SK-N-SH treated with all-trans-retinoic acid at 6 μM for 48 hours (cell line): ENCODE measurements at regions not wholly inside any gene's neighbourhood (a gene's known extent, or its start where the extent isn't known, plus 50 kb on each side); places are given as distances from the start of the nearest gene placed in this dataset.

ENCODE experiments used
- ATAC-seq: fragments of 200-7000 bp; cut with Tn5 transposase; 3 replicates; pipeline ENCODE4 v1.9.1; 2020; ENCODE audit warnings: mild to moderate bottlenecking, moderate library complexity
- ARNTL ChIP-seq: fragments of 450-650 bp; formaldehyde crosslinking; IDR thresholded peaks from 2 replicates; pipeline ENCODE4 v1.5.0; 2020; ENCODE audit warnings: low read depth, mild to moderate bottlenecking, moderate library complexity, borderline replicate concordance
- BACH2 ChIP-seq: fragments of 250-450 bp; sonication (Bioruptor Pico); IDR thresholded peaks from 2 replicates; pipeline ENCODE4 v1.9.0; 2021; ENCODE audit warnings: mild to moderate bottlenecking, borderline replicate concordance
- CSDC2 ChIP-seq: fragments of 250-450 bp; sonication (Bioruptor Pico); IDR thresholded peaks from 2 replicates; pipeline ENCODE4 v1.5.0; 2020; ENCODE audit warnings: mild to moderate bottlenecking, moderate library complexity
- ESRRG ChIP-seq: fragments of 250-450 bp; sonication (Bioruptor Pico); IDR thresholded peaks from 2 replicates; pipeline ENCODE4 v1.6.1; 2021; ENCODE audit warnings: mild to moderate bottlenecking
- GLIS3 ChIP-seq: fragments of 250-450 bp; sonication (Bioruptor Pico); IDR thresholded peaks from 2 replicates; pipeline ENCODE4 v1.5.0; 2020; ENCODE audit warnings: mild to moderate bottlenecking, moderate library complexity
- ISL1 ChIP-seq: fragments of 250-450 bp; sonication (Bioruptor Pico); IDR thresholded peaks from 2 replicates; pipeline ENCODE4 v2.1.2; 2022; ENCODE audit warnings: mild to moderate bottlenecking, moderate library complexity
- OSR1 ChIP-seq: fragments of 250-450 bp; sonication (Bioruptor Pico); IDR thresholded peaks from 2 replicates; pipeline ENCODE4 v1.8.0; 2022; ENCODE audit warnings: moderate library complexity, mild to moderate bottlenecking, inconsistent platforms
- PPARA ChIP-seq: fragments of 250-450 bp; sonication (Bioruptor Pico); IDR thresholded peaks from 2 replicates; pipeline ENCODE4 v1.5.0; 2020; ENCODE audit warnings: mild to moderate bottlenecking, borderline replicate concordance
- RARB ChIP-seq: fragments of 250-450 bp; sonication (Bioruptor Pico); IDR thresholded peaks from 2 replicates; pipeline ENCODE4 v1.8.0; 2021; ENCODE audit warnings: mild to moderate bottlenecking, moderate library complexity
- SNAI2 ChIP-seq: fragments of 250-450 bp; sonication (Bioruptor Pico); IDR thresholded peaks from 2 replicates; pipeline ENCODE4 v1.5.0; 2020; ENCODE audit warnings: mild to moderate bottlenecking, moderate library complexity
- TCF4 ChIP-seq: fragments of 250-450 bp; sonication (Bioruptor Pico); IDR thresholded peaks from 2 replicates; pipeline ENCODE4 v1.8.0; 2021; ENCODE audit warnings: mild to moderate bottlenecking, moderate library complexity, borderline replicate concordance
- TOX ChIP-seq: fragments of 250-450 bp; sonication (Bioruptor Pico); IDR thresholded peaks from 2 replicates; pipeline ENCODE4 v1.8.0; 2021; ENCODE audit warnings: mild to moderate bottlenecking, moderate library complexity, borderline replicate concordance
- ZC3H10 ChIP-seq: fragments of 250-450 bp; sonication (Bioruptor Pico); IDR thresholded peaks from 2 replicates; pipeline ENCODE4 v1.5.1; 2021; ENCODE audit warnings: mild to moderate bottlenecking, moderate library complexity
- ZFP30 ChIP-seq: fragments of 450-650 bp; formaldehyde crosslinking; IDR thresholded peaks from 2 replicates; pipeline ENCODE4 v1.5.0; 2022; ENCODE audit warnings: mild to moderate bottlenecking, moderate library complexity
- ZNF565 ChIP-seq: fragments of 450-650 bp; formaldehyde crosslinking; conservative IDR thresholded peaks from 2 replicates; pipeline ENCODE4 v1.5.0; 2020; ENCODE audit warnings: low read depth, mild to moderate bottlenecking, moderate library complexity
- ZNF70 ChIP-seq: fragments of 450-650 bp; formaldehyde crosslinking; IDR thresholded peaks from 2 replicates; pipeline ENCODE4 v1.5.0; 2020; ENCODE audit warnings: mild to moderate bottlenecking, moderate library complexity
- ZNF8 ChIP-seq: fragments of 450-650 bp; formaldehyde crosslinking; IDR thresholded peaks from 2 replicates; pipeline ENCODE4 v1.5.0; 2020; ENCODE audit warnings: mild to moderate bottlenecking, moderate library complexity
- TF ChIP-seq, protein P1 (sequence below): fragments of 250-450 bp; sonication (Bioruptor Pico); IDR thresholded peaks from 2 replicates; pipeline ENCODE4 v1.5.1; 2020; ENCODE audit warnings: low read depth, mild to moderate bottlenecking, moderate library complexity
- TF ChIP-seq, protein P2 (sequence below): fragments of 250-450 bp; sonication (Bioruptor Pico); IDR thresholded peaks from 2 replicates; pipeline ENCODE4 v1.5.0; 2020; ENCODE audit warnings: mild to moderate bottlenecking, moderate library complexity
- TF ChIP-seq, protein P3 (sequence below): fragments of 250-450 bp; sonication (Bioruptor Pico); IDR thresholded peaks from 2 replicates; pipeline ENCODE4 v1.8.0; 2020; ENCODE audit warnings: mild to moderate bottlenecking, moderate library complexity, borderline replicate concordance
- TF ChIP-seq, protein P4 (sequence below): fragments of 250-450 bp; sonication (Bioruptor Pico); IDR thresholded peaks from 2 replicates; pipeline ENCODE4 v1.5.1; 2021; ENCODE audit warnings: mild to moderate bottlenecking, moderate library complexity

DNA sequence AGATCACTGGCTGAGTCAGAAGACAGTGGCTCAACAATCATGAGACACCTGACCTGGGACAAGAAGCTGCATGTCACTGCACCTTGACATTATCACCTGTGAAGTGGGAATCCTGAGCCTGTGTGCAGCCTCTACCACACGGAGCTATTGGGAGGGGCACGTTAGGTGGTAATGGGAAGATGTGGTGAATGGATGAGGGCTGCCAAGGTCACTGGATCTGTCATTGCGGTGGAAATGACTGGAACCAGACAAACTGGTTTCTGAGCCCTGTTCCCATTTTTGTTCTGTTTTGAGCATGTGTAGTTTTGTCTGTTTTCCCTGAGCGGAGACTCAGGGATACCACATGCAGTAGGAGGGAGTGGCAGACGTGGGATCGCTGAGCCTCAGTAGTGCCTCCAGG, 235.5 kb downstream of the OPA1 start:
- ATAC-seq: no peak
- TF ChIP-seq CSDC2 (CRISPR knock-in tag) (no peak), ESRRG (CRISPR knock-in tag) (no peak), TCF4 (CRISPR knock-in tag) (no peak), ARNTL (CRISPR knock-in tag) (no peak), ZNF70 (CRISPR knock-in tag) (no peak), ZNF565 (CRISPR knock-in tag) (no peak)
- TF ChIP-seq, protein P1, sequence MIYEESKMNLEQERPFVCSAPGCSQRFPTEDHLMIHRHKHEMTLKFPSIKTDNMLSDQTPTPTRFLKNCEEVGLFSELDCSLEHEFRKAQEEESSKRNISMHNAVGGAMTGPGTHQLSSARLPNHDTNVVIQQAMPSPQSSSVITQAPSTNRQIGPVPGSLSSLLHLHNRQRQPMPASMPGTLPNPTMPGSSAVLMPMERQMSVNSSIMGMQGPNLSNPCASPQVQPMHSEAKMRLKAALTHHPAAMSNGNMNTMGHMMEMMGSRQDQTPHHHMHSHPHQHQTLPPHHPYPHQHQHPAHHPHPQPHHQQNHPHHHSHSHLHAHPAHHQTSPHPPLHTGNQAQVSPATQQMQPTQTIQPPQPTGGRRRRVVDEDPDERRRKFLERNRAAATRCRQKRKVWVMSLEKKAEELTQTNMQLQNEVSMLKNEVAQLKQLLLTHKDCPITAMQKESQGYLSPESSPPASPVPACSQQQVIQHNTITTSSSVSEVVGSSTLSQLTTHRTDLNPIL: no peak

DNA sequence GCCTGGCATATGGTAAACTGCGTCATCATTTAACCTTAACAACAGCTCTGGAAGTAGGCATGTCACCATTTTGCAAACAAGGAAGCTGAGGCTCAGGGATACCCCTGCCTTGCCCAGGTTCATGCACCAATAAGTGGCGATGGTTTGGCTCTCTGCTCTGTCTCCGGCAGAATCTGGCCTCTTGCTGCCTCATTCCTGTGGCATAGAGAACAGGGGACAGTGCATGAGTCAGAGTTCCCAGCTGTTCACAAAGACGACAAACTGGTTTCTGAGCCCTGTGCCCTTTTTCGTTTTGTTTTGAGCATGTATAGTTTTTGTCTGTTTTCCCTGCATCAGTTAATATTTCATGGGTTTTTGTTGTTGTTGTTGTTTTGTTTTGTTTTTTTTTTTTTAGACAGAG, 236.8 kb downstream of the OPA1 start:
- ATAC-seq: no peak; the same call in 2 of the 3 replicates

DNA sequence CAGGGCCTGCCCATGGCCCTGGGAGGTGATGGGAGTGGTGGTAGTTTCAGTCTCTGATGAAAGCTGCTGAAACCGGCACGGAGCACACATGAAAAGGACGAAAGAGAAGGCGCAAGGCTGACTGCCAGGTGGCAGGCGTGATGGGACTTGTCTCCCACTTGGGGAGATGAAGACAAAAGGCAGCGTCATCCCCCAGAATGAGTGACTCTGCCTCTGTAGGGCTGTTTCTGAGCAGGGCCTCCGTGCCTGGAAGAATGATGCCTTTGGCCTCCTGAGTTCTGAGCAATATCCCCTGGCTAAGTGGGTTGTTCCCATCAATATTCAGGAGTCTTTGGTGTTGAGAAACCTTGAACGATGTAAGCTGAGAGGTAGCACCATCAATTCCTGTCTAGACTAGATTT, 237.8 kb downstream of the OPA1 start:
- ATAC-seq: no peak
- TF ChIP-seq SNAI2 (CRISPR knock-in tag): no peak

More for the DNA sequence above, 236.8 kb downstream of the OPA1 start:
- TF ChIP-seq, protein P1: no peak
- TF ChIP-seq GLIS3 (CRISPR knock-in tag): no peak
- no peak for TF ChIP-seq TCF4 (CRISPR knock-in tag)
- TF ChIP-seq PPARA (CRISPR knock-in tag): no peak

DNA sequence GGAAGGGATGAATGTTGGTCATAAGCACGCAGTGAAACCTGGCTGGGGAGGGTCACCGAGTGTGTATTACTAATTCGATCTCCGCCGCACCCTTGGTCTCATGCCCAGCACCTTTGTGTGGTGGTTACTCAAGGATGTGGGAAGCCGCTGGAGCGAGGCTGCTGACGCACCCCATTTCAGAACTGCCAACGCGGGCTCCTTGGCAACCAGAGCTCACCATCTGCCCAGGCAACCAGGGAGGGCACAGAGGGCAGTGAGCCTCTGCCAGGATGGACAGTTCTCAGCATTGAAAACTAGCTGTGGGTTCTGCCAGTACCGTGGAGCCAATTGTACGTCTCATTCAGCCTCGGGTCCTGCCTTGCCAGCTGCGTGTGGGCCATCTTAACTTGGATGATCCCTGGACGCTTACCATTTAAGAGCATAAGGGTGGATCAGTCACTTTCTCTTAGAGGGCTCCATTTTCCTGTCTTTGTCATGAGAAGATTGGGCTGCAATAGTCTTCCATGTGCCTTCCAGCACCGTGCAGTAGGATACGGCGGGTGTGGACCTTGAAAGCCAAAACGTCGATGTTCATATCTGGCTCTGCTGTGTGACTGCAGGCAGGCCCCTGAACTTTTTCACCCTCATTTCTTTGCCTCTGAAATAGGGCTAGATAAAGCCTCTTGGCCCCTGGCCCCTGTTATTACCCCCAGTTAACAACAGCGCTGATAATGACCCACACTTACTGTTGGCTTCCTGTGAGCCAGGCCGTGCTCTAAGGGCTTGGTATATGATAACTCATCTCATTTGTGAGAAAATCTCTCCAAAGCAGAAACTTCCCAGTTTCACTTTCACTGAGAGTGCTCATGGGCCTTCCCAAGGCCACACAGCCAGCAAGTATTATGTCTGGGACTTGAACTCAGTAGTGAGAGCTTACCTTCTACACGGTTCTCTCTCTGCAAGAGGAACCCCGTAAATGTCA, 238.8 kb downstream of the OPA1 start:
- no peak for ATAC-seq
- TF ChIP-seq OSR1 (CRISPR knock-in tag) (no peak), ZNF8 (CRISPR knock-in tag) (no peak), SNAI2 (CRISPR knock-in tag) (no peak), RARB (CRISPR knock-in tag) (no peak)
- TF ChIP-seq, protein P2, sequence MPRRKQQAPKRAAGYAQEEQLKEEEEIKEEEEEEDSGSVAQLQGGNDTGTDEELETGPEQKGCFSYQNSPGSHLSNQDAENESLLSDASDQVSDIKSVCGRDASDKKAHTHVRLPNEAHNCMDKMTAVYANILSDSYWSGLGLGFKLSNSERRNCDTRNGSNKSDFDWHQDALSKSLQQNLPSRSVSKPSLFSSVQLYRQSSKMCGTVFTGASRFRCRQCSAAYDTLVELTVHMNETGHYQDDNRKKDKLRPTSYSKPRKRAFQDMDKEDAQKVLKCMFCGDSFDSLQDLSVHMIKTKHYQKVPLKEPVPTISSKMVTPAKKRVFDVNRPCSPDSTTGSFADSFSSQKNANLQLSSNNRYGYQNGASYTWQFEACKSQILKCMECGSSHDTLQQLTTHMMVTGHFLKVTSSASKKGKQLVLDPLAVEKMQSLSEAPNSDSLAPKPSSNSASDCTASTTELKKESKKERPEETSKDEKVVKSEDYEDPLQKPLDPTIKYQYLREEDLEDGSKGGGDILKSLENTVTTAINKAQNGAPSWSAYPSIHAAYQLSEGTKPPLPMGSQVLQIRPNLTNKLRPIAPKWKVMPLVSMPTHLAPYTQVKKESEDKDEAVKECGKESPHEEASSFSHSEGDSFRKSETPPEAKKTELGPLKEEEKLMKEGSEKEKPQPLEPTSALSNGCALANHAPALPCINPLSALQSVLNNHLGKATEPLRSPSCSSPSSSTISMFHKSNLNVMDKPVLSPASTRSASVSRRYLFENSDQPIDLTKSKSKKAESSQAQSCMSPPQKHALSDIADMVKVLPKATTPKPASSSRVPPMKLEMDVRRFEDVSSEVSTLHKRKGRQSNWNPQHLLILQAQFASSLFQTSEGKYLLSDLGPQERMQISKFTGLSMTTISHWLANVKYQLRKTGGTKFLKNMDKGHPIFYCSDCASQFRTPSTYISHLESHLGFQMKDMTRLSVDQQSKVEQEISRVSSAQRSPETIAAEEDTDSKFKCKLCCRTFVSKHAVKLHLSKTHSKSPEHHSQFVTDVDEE: no peak

DNA sequence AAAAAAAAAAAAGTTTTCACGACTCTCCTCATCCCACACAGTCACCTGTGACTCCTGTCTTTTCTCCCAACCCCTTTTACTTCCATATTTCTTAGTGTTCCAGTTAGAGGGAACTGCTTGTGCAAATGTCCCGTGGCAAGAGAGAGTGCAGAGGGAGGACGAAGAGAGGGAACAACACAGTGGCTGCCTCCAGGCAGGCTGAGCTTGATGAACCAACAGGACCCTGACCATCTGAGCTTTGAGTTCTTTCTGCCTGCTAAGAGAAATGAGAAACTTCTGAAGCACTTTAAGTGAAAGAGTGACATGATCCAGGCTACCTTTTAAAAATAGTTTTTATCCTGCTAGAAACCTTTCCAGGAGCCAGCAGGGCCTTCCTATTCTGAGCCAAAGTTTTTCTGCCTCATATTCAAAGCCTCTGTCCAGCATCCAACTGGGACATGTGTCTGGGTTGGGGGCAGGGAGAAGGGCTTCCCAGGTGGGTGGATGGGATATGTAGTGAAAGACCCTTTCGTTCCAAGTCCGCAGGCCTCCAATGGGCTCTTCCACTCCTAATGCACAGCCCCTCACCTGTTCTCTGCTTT, 239.9 kb downstream of the OPA1 start:
- no peak for ATAC-seq
- no peak for TF ChIP-seq ISL1
- TF ChIP-seq OSR1 (CRISPR knock-in tag): no peak
- no peak for TF ChIP-seq SNAI2 (CRISPR knock-in tag)
- no peak for TF ChIP-seq ZC3H10 (CRISPR knock-in tag)
- TF ChIP-seq CSDC2 (CRISPR knock-in tag): no peak
- TF ChIP-seq, protein P1: no peak
- no peak for TF ChIP-seq TCF4 (CRISPR knock-in tag)
- TF ChIP-seq ARNTL (CRISPR knock-in tag): no peak
- no peak for TF ChIP-seq ZFP30
- no peak for TF ChIP-seq BACH2
- TF ChIP-seq ZNF8 (CRISPR knock-in tag): no peak
- TF ChIP-seq RARB (CRISPR knock-in tag): no peak
- TF ChIP-seq TOX: no peak
- TF ChIP-seq ZNF565 (CRISPR knock-in tag): no peak
- TF ChIP-seq, protein P3, sequence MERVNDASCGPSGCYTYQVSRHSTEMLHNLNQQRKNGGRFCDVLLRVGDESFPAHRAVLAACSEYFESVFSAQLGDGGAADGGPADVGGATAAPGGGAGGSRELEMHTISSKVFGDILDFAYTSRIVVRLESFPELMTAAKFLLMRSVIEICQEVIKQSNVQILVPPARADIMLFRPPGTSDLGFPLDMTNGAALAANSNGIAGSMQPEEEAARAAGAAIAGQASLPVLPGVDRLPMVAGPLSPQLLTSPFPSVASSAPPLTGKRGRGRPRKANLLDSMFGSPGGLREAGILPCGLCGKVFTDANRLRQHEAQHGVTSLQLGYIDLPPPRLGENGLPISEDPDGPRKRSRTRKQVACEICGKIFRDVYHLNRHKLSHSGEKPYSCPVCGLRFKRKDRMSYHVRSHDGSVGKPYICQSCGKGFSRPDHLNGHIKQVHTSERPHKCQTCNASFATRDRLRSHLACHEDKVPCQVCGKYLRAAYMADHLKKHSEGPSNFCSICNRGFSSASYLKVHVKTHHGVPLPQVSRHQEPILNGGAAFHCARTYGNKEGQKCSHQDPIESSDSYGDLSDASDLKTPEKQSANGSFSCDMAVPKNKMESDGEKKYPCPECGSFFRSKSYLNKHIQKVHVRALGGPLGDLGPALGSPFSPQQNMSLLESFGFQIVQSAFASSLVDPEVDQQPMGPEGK (CRISPR knock-in tag): no peak
- TF ChIP-seq, protein P4, sequence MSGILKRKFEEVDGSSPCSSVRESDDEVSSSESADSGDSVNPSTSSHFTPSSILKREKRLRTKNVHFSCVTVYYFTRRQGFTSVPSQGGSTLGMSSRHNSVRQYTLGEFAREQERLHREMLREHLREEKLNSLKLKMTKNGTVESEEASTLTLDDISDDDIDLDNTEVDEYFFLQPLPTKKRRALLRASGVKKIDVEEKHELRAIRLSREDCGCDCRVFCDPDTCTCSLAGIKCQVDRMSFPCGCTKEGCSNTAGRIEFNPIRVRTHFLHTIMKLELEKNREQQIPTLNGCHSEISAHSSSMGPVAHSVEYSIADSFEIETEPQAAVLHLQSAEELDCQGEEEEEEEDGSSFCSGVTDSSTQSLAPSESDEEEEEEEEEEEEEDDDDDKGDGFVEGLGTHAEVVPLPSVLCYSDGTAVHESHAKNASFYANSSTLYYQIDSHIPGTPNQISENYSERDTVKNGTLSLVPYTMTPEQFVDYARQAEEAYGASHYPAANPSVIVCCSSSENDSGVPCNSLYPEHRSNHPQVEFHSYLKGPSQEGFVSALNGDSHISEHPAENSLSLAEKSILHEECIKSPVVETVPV: no peak
- TF ChIP-seq ESRRG (CRISPR knock-in tag): no peak
- no peak for TF ChIP-seq GLIS3 (CRISPR knock-in tag)
